ENCODE measurements at regions not wholly inside any gene's neighbourhood (a gene's known extent, or its start where the extent isn't known, plus 50 kb on each side); places are given as distances from the start of the nearest gene placed in this dataset.

DNA sequence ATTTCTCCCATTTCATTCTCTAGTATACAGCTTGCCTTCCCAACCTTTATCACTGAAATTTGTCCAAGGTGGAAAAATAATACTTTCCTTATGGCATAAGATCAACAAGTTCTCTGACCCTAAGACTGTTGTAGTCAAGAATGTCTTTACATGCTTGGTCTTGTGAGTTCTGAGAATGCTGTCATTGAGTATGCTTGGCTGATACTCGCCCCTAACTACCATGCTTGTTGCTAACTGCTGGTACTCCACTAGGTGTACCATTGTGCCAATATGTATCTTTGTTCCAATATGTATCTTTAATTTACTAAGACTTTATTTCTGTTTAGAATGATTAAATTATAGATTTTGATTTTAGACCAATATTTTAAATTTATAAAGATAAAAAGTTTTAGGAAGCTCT lies 796.4 kb downstream of the PCDH7 start:
- Mint-ChIP-seq H3K9me3 (no peaks in the 10 kb centered on the region), H3K27ac (no peak overlapping the region), H3K27me3 (ENCODE audit: low read depth in 3 of 3) (peaks cover 0 to 1% (median 0%) of the 10 kb centered on the region in 3 donors), H3K4me1 (no peaks in the 10 kb centered on the region), H3K36me3 (no peaks in the 10 kb centered on the region), H3K4me3 (no peak overlapping the region)
- Histone ChIP-seq H3K27ac (ENCODE audit: low read depth in 1 of 2, low read length in 2 of 2) (no peak overlapping the region), H3K36me3 (replicated peaks in 1 of 2; ENCODE audit: control insufficient read depth in 1 of 2, insufficient read depth in 2 of 2, low read length in 2 of 2) (no peaks in the 10 kb centered on the region), H3K4me1 (ENCODE audit: control insufficient read depth in 1 of 2, insufficient read depth in 2 of 2, low read length in 2 of 2) (no peaks in the 10 kb centered on the region), H2AFZ (ENCODE audit: insufficient read depth, low read depth, low read length, poor library complexity, severe bottlenecking) (no peak overlapping the region), H4K20me1 (ENCODE audit: insufficient read depth, low read length) (no peaks in the 10 kb centered on the region), H3K27me3 (ENCODE audit: control insufficient read depth in 2 of 2, insufficient read depth in 2 of 2, low read length in 2 of 2) (no peaks in the 10 kb centered on the region), H3K9me3 (replicated peaks in 1 of 2; ENCODE audit: control insufficient read depth in 1 of 2, insufficient read depth in 1 of 2, low read length in 2 of 2) (no peaks in the 10 kb centered on the region), H3K79me2 (ENCODE audit: insufficient read depth, low read length) (no peaks in the 10 kb centered on the region), H3K4me2 (replicated peaks; ENCODE audit: extremely low read depth, low read length, poor library complexity, severe bottlenecking) (no peak overlapping the region), H3K4me3 (replicated peaks in 1 of 3; ENCODE audit: low read depth in 2 of 3, low read length in 3 of 3) (no peak overlapping the region), H3K9ac (ENCODE audit: insufficient read depth, low read length, poor library complexity, severe bottlenecking) (no peak overlapping the region)
- no peak for DNase-seq
- no CpG with 5 or more reads among the region's 1 CpG for WGBS (ENCODE audit: insufficient coverage)
- intact Hi-C loops (cut with micrococcal nuclease) = no loop called here
- TF ChIP-seq, protein P1, sequence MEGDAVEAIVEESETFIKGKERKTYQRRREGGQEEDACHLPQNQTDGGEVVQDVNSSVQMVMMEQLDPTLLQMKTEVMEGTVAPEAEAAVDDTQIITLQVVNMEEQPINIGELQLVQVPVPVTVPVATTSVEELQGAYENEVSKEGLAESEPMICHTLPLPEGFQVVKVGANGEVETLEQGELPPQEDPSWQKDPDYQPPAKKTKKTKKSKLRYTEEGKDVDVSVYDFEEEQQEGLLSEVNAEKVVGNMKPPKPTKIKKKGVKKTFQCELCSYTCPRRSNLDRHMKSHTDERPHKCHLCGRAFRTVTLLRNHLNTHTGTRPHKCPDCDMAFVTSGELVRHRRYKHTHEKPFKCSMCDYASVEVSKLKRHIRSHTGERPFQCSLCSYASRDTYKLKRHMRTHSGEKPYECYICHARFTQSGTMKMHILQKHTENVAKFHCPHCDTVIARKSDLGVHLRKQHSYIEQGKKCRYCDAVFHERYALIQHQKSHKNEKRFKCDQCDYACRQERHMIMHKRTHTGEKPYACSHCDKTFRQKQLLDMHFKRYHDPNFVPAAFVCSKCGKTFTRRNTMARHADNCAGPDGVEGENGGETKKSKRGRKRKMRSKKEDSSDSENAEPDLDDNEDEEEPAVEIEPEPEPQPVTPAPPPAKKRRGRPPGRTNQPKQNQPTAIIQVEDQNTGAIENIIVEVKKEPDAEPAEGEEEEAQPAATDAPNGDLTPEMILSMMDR (IDR thresholded peaks at IDR 0.05) = no peak

DNA sequence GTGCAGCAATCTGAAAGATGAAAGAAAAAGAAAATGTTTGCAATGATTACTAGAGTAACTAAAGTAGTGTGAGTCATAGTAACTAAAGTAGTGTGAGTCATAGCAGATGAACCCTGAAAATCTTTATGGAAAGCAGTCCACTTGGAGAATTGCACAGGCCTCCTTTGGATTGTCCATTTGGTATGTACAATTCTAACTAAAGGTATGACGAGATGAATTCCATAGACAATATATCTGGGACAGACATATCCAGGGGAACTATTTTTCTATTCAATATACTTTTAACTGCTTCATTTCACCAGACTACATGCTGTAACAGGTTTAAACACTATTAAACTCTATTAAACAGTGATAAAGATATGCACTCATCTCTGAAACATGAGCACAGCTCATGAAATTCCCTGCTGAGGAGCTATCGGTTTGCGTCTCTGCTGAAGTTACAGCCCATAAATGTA lies 798.7 kb downstream of the PCDH7 start:
- H4K20me1 ChIP-seq (ENCODE audit: insufficient read depth, low read length) = no peaks in the 10 kb centered on the region
- WGBS (ENCODE audit: insufficient coverage) = no CpG with 5 or more reads among the region's 3 CpGs
- H3K79me2 ChIP-seq (ENCODE audit: insufficient read depth, low read length) = no peaks in the 10 kb centered on the region
- H3K27me3 ChIP-seq (ENCODE audit: control insufficient read depth in 2 of 2, insufficient read depth in 2 of 2, low read length in 2 of 2) = no peaks in the 10 kb centered on the region
- intact Hi-C loops (cut with micrococcal nuclease) = no loop called here
- no peaks in the 10 kb centered on the region for H3K4me1 Mint-ChIP-seq
- no peak overlapping the region for H3K9ac ChIP-seq (ENCODE audit: insufficient read depth, low read length, poor library complexity, severe bottlenecking)
- H3K27ac Mint-ChIP-seq = no peak overlapping the region
- no peak overlapping the region for H3K4me3 ChIP-seq (replicated peaks in 1 of 3; ENCODE audit: low read depth in 2 of 3, low read length in 3 of 3)
- peaks cover 0 to 1% (median 0%) of the 10 kb centered on the region in 3 donors for H3K27me3 Mint-ChIP-seq (ENCODE audit: low read depth in 3 of 3)
- DNase-seq = no peak
- no peak overlapping the region for H3K4me2 ChIP-seq (replicated peaks; ENCODE audit: extremely low read depth, low read length, poor library complexity, severe bottlenecking)
- no peaks in the 10 kb centered on the region for H3K9me3 ChIP-seq (replicated peaks in 1 of 2; ENCODE audit: control insufficient read depth in 1 of 2, insufficient read depth in 1 of 2, low read length in 2 of 2)
- TF ChIP-seq, protein P1 (IDR thresholded peaks at IDR 0.05) = no peak
- H3K4me3 Mint-ChIP-seq = no peak overlapping the region
- no peaks in the 10 kb centered on the region for H3K36me3 Mint-ChIP-seq
- H3K9me3 Mint-ChIP-seq = peaks cover 0 to 2% (median 0%) of the 10 kb centered on the region in 7 donors
- no peak overlapping the region for H2AFZ ChIP-seq (ENCODE audit: insufficient read depth, low read depth, low read length, poor library complexity, severe bottlenecking)
- H3K4me1 ChIP-seq (ENCODE audit: control insufficient read depth in 1 of 2, insufficient read depth in 2 of 2, low read length in 2 of 2) = no peaks in the 10 kb centered on the region
- H3K27ac ChIP-seq (ENCODE audit: low read depth in 1 of 2, low read length in 2 of 2) = no peak overlapping the region
- no peaks in the 10 kb centered on the region for H3K36me3 ChIP-seq (replicated peaks in 1 of 2; ENCODE audit: control insufficient read depth in 1 of 2, insufficient read depth in 2 of 2, low read length in 2 of 2)
